BE2C (cell line): ENCODE measurements at regions not wholly inside any gene's neighbourhood (a gene's known extent, or its start where the extent isn't known, plus 50 kb on each side); places are given as distances from the start of the nearest gene placed in this dataset.

Source experiments
- DNase-seq: peaks from one replicate; pipeline ENCODE4 v3.0.0-alpha.2; 2020
- H3K27me3 ChIP-seq: fragments of 250-450 bp; sonication (Bioruptor Pico); 2 replicates; pipeline ENCODE4 v1.5.1; 2020; ENCODE audit warnings: mild to moderate bottlenecking
- H3K36me3 ChIP-seq: fragments of 250-450 bp; sonication (Bioruptor Pico); 2 replicates; pipeline ENCODE4 v1.5.1; 2020; ENCODE audit warnings: mild to moderate bottlenecking
- H3K4me1 ChIP-seq: fragments of 250-450 bp; sonication (Bioruptor Pico); 2 replicates; pipeline ENCODE4 v1.5.1; 2020
- H3K4me3 ChIP-seq: 2 replicates; pipeline ENCODE4 v1.5.1; 2011; ENCODE audit warnings: low read depth, low read length
- H3K9me3 ChIP-seq: fragments of 250-450 bp; sonication (Bioruptor Pico); 2 replicates; pipeline ENCODE4 v1.5.1; 2020
- TF ChIP-seq, protein P1 (sequence below): IDR thresholded peaks from 2 replicates; pipeline ENCODE4 v1.5.1; 2012; ENCODE audit warnings: mild to moderate bottlenecking, low read depth, low read length

DNA sequence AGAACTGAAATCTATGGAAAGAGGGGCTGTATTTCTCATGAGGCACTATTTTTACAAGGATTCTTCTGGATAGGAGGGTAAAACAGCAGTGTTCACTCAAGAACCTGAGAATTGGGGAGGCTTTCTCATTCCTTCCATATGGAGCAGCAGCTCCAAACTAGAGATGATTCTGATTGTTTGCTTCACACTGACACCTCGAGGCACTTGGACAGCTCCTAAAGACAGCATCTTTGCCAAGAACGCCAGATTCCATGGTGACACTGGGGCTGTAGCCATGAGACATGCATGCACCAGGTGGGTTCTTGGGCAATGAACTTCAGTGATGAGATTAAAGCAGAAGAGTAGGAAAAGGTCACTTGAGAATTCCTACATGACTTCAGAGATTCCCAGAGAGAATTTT, 361.5 kb upstream of the HTR2A start:
- TF ChIP-seq, protein P1, sequence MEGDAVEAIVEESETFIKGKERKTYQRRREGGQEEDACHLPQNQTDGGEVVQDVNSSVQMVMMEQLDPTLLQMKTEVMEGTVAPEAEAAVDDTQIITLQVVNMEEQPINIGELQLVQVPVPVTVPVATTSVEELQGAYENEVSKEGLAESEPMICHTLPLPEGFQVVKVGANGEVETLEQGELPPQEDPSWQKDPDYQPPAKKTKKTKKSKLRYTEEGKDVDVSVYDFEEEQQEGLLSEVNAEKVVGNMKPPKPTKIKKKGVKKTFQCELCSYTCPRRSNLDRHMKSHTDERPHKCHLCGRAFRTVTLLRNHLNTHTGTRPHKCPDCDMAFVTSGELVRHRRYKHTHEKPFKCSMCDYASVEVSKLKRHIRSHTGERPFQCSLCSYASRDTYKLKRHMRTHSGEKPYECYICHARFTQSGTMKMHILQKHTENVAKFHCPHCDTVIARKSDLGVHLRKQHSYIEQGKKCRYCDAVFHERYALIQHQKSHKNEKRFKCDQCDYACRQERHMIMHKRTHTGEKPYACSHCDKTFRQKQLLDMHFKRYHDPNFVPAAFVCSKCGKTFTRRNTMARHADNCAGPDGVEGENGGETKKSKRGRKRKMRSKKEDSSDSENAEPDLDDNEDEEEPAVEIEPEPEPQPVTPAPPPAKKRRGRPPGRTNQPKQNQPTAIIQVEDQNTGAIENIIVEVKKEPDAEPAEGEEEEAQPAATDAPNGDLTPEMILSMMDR: no peak
- Histone ChIP-seq H3K36me3 (no peaks in the 10 kb centered on the region), H3K4me1 (no peaks in the 10 kb centered on the region), H3K9me3 (no peaks in the 10 kb centered on the region), H3K4me3 (no peak overlapping the region), H3K27me3 (no peaks in the 10 kb centered on the region)
- no peak for DNase-seq

DNA sequence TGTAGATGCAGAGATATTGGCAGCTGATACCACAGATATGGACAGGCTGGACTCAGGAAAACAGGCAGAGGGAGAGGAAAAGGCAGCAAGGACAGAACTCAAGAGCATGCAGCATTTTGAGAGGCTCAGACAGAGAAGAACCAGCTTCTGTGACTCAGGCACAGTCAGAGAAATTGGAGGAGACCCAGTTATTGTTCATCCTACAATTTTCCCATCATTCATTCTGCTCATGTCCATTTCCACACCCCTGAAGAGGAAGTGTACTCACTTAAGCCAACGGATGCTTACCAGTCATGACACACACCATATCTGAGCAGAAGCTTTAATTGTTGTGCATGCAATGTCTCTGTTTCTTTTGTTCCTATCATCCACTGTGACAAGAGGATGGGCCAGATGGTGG, 359.8 kb upstream of the HTR2A start:
- H3K27me3 ChIP-seq: no peaks in the 10 kb centered on the region
- no peaks in the 10 kb centered on the region for H3K36me3 ChIP-seq
- no peaks in the 10 kb centered on the region for H3K9me3 ChIP-seq
- DNase-seq: no peak
- no peak overlapping the region for H3K4me3 ChIP-seq
- TF ChIP-seq, protein P1: no peak
- H3K4me1 ChIP-seq: no peaks in the 10 kb centered on the region

DNA sequence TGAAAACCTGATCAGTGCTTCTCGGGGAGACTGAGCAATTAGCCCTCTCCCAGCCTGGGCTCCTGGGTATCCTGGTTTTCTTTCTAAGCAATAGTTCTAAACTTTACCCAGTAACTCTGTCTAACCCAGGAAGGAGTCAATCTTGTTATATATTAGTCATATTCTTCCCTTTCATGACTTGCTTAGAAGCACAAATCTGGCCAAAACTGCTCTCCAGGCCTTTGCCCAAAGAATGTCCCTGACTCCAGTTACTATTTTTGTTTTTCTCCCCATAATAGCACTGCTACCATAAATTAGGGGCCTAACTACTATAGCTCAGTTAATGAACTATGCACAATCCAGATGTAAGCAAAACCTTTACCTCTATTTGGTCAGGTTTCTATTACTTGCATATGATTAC, 355.8 kb upstream of the HTR2A start:
- TF ChIP-seq, protein P1: no peak
- no peaks in the 10 kb centered on the region for H3K9me3 ChIP-seq

DNA sequence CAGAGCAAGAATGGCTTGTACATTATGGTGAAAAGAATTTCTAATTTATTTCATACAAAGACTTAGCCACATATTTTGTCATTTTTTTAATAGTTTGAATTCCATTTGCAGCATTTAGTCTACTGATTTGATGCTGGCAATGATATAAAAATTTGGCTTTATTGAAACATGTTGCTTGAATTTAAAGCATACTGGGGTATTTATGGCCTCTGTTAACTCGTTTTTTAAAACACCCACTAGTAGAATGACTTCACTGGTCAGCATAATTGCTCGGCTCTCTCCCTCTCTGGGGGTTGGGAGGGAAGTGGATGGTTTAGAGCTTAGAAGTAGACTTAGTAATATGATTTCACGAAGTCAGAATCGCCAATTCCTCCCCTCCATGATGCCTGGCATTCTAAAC, 354.9 kb upstream of the HTR2A start:
- H3K9me3 ChIP-seq: no peaks in the 10 kb centered on the region
- TF ChIP-seq, protein P1: no peak
- no peak for DNase-seq
- peaks cover 3% of the 10 kb centered on the region; the same call in 1 of the 2 replicates for H3K27me3 ChIP-seq
- no peaks in the 10 kb centered on the region for H3K36me3 ChIP-seq
- H3K4me1 ChIP-seq: no peaks in the 10 kb centered on the region
- no peak overlapping the region for H3K4me3 ChIP-seq

More for the DNA sequence above, 355.8 kb upstream of the HTR2A start:
- H3K4me3 ChIP-seq: no peak overlapping the region
- no peaks in the 10 kb centered on the region for H3K4me1 ChIP-seq
- no peaks in the 10 kb centered on the region for H3K36me3 ChIP-seq
- no peak for DNase-seq
- peaks cover 3% of the 10 kb centered on the region; the same call in 1 of the 2 replicates for H3K27me3 ChIP-seq

DNA sequence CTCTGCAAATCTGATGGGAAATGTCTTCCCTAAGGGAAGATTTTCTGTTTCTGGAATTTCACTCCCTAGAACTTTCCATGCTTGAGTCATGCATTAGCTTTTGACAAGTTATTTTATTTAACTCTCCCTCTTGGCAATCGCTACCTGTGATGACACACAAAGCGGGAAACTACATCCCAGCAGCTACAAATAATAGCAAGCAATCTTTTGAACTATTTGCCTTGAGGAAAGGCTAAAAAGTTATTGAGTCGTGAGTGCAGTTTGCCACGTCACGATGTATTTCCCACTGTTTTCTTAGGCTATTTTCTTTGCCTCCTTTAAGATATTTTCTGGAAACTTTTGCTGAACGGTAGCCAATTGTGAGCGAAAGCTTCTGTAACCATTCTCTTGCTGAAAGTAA, 353.3 kb upstream of the HTR2A start:
- peaks cover 3% of the 10 kb centered on the region; the same call in 1 of the 2 replicates for H3K27me3 ChIP-seq
- H3K9me3 ChIP-seq: no peaks in the 10 kb centered on the region
- no peak for DNase-seq
- no peaks in the 10 kb centered on the region for H3K4me1 ChIP-seq
- no peaks in the 10 kb centered on the region for H3K36me3 ChIP-seq
- TF ChIP-seq, protein P1: no peak
- no peak overlapping the region for H3K4me3 ChIP-seq

DNA sequence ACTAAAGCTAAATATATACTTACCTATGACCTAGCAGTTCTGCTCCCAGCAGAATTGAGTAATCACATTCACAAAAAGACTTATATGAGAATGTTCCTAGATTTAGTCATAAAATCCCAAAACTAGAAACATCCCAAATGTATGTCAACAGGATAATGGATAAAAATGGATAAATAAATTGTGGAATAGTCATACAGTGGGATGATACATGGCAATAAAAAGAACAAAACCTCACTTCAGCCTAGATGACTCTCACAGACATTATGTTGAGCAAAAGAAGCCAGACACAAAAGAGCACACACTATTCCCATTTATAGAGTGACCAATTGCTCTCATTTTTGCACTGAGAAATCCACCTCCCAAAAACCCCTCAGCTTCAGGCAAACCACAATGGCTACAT, 352.4 kb upstream of the HTR2A start:
- no peaks in the 10 kb centered on the region for H3K9me3 ChIP-seq
- peaks cover 3% of the 10 kb centered on the region; the same call in 1 of the 2 replicates for H3K27me3 ChIP-seq
- H3K36me3 ChIP-seq: no peaks in the 10 kb centered on the region
- TF ChIP-seq, protein P1: no peak
- H3K4me3 ChIP-seq: no peak overlapping the region
- no peak for DNase-seq
- no peaks in the 10 kb centered on the region for H3K4me1 ChIP-seq
